GM10248 (cell line): ENCODE measurements at regions not wholly inside any gene's neighbourhood (a gene's known extent, or its start where the extent isn't known, plus 50 kb on each side); places are given as distances from the start of the nearest gene placed in this dataset.
"Not testable (repeated sequence)": the region's sequence is repeated elsewhere in the genome, so short reads cannot be mapped to it uniquely, and the experiment has no call there.

Source experiments
- CTCF ChIA-PET: fragments of 300-600 bp; sonication (Branson Sonifier 250); formaldehyde crosslinking; extraction: SDS; loops from one replicate; lab custom pipeline; 2021; ENCODE audit warnings: antibody characterized with exemption; lab: Yijun Ruan, JAX
- POLR2A ChIA-PET: fragments of 350-650 bp; sonication (Branson Sonifier 250); formaldehyde crosslinking; extraction: SDS; loops from one replicate; lab custom pipeline; 2020; ENCODE audit warnings: antibody characterized with exemption; lab: Yijun Ruan, JAX
- DNase-seq: peaks from one replicate; pipeline ENCODE4 v3.0.0; 2012; ENCODE audit errors: extremely low spot score
- TF ChIP-seq, protein P1 (sequence below): IDR thresholded peaks from 2 replicates; pipeline ENCODE4 v1.5.1; 2012; ENCODE audit warnings: mild to moderate bottlenecking, low read depth; ENCODE audit errors: extremely low read depth, missing control alignments, control extremely low read depth

DNA sequence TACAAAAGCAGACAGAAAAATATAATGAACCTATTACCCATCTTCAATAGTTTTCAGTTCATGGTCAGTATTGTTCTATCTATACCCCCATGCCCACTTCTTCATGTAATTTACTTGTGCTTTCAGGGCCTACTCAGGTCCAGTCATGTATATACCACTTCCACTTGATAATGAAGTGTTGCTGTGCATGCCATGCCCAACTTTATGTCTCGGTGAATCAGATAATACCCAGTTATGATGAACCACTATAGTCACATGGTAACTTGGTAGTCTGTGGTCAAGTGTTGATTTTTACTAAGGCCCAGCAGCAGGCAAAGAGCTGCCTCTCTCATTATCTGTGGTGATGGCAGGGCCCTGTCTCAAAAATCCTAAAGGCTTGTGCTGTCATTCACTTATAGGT lies 70.7 kb upstream of the IL33 start:
- ChIA-PET CTCF (interaction anchor here (1.3 kb wide), 1 partner anchor 32 kb away, joined by 3 read pairs; no protein-coding TSS in a partner anchor), POLR2A (no interaction called here)
- TF ChIP-seq, protein P1, sequence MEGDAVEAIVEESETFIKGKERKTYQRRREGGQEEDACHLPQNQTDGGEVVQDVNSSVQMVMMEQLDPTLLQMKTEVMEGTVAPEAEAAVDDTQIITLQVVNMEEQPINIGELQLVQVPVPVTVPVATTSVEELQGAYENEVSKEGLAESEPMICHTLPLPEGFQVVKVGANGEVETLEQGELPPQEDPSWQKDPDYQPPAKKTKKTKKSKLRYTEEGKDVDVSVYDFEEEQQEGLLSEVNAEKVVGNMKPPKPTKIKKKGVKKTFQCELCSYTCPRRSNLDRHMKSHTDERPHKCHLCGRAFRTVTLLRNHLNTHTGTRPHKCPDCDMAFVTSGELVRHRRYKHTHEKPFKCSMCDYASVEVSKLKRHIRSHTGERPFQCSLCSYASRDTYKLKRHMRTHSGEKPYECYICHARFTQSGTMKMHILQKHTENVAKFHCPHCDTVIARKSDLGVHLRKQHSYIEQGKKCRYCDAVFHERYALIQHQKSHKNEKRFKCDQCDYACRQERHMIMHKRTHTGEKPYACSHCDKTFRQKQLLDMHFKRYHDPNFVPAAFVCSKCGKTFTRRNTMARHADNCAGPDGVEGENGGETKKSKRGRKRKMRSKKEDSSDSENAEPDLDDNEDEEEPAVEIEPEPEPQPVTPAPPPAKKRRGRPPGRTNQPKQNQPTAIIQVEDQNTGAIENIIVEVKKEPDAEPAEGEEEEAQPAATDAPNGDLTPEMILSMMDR = no peak
- no peak for DNase-seq

GRCh38 chr9:6142799-6143454 lies 72.7 kb upstream of the IL33 start:
- TF ChIP-seq, protein P1 = no peak
- ChIA-PET CTCF (interaction anchor here (1.0 to 1.2 kb wide), 2 partner anchors 14 to 25 kb away, joined by 3 read pairs; no protein-coding TSS in a partner anchor), POLR2A (no interaction called here)
- no peak for DNase-seq

DNA sequence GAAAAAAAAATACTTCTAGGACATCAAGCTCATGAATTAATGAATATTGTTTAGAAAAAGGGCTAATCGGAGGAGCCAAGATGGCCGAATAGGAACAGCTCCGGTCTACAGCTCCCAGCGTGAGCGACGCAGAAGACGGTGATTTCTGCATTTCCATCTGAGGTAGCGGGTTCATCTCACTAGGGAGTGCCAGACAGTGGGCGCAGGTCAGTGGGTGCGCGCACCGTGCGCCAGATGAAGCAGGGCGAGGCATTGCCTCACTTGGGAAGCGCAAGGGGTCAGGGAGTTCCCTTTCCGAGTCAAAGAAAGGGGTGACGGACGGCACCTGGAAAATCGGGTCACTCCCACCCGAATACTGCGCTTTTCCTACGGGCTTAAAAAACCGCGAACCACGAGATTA lies 79.8 kb upstream of the IL33 start:
- DNase-seq, POLR2A ChIA-PET: not testable (repeated sequence)
- CTCF ChIA-PET = interaction anchor here (1.5 kb wide), 1 partner anchor 82 kb away, joined by 3 read pairs; no protein-coding TSS in a partner anchor

GRCh38 chr9:6134661-6135180 lies 80.9 kb upstream of the IL33 start:
- ChIA-PET POLR2A (no interaction called here), CTCF (interaction anchor here (1.5 kb wide), 1 partner anchor 80 kb away, joined by 3 read pairs; no protein-coding TSS in a partner anchor)
- DNase-seq = no peak
- TF ChIP-seq, protein P1 = no peak

DNA sequence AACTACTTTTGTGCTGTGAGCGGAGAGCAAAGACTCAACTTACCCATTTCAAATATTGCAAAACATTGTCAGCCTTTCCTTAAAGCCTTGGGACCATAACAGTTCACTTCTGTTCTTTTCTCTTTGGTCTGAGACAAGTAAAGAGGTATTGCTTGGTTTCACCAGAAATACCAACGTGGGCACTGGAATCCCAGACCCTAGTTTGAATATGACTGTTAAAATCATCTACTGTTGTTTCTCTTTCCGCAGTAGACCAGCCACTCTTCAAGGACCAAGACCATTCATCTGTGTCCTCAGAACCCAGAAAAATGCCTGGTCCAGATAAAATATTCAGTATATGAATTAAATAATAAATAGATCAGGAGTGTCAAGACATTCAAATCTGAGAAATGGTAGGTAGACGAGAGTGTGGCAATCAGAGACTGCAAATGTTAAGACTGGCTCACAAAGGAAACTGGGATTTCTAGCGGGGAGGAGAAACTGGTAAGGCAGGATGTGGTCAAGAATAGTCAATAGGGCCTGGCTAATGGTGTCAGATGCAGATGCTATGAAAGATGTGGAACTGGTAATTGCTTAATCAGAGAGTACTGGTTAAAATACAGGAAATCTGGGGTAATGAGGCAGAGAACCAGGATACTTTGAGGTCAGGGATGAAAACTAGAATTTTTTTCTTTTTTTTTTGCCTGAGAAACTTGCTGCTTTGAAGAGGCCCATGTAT lies 82.1 kb upstream of the IL33 start:
- CTCF ChIA-PET = interaction anchor here (1.0 kb wide), 1 partner anchor 9 kb away, joined by 3 read pairs; no protein-coding TSS in a partner anchor
- TF ChIP-seq, protein P1 = no peak
- DNase-seq = peak; percentile 39
- POLR2A ChIA-PET = no interaction called here

GRCh38 chr9:6132650-6133049 lies 83.0 kb upstream of the IL33 start:
- DNase-seq = no peak
- ChIA-PET POLR2A (no interaction called here), CTCF (interaction anchor here (1.0 kb wide), 1 partner anchor 8 kb away, joined by 3 read pairs; no protein-coding TSS in a partner anchor)
- TF ChIP-seq, protein P1 = no peak
